Right lobe of liver (tissue), 6 donors: ENCODE measurements at regions not wholly inside any gene's neighbourhood (a gene's known extent, or its start where the extent isn't known, plus 50 kb on each side); places are given as distances from the start of the nearest gene placed in this dataset.
"Not testable (repeated sequence)": the region's sequence is repeated elsewhere in the genome, so short reads cannot be mapped to it uniquely, and the experiment has no call there.

ENCODE experiments used
- ATAC-seq, 4 donors: fragments of 200-7000 bp; cut with Tn5 transposase; one replicate each; pipeline ENCODE4 v1.9.1; 2020; ENCODE audit warnings: mild to moderate bottlenecking in 4 of 4, moderate library complexity in 4 of 4
- DNase-seq, 3 donors: peaks; one replicate each; pipeline ENCODE4 v3.0.0-alpha.2; 2020
- H3K27ac ChIP-seq, 3 donors: fragments of 200-600 bp; one replicate each; pipeline ENCODE4 v1.8.0; 2022
- H3K27me3 ChIP-seq, 2 donors: fragments of 200-600 bp; one replicate each; pipeline ENCODE4 v1.8.0; 2022
- H3K36me3 ChIP-seq, 4 donors: fragments of 200-600 bp; sonication (generic) in 1 of 4; one replicate each; pipeline versions ENCODE4 v1.5.1 to v1.8.0; 2017 to 2022; ENCODE audit warnings: control low read depth in 1 of 4
- H3K4me1 ChIP-seq, 4 donors: fragments of 200-600 bp; sonication (generic) in 1 of 4; one replicate each; pipeline versions ENCODE4 v1.5.1 to v1.8.0; 2017 to 2022; ENCODE audit warnings: control low read depth in 1 of 4
- H3K4me3 ChIP-seq, 3 donors: fragments of 200-600 bp; one replicate each; pipeline ENCODE4 v1.8.0; 2022
- H3K9me3 ChIP-seq, 4 donors: fragments of 200-600 bp; sonication (generic) in 1 of 4; one replicate each; pipeline versions ENCODE4 v1.5.1 to v1.8.0; 2017 to 2022; ENCODE audit warnings: control low read depth in 1 of 4
- POLR2A ChIP-seq: fragments of 450-650 bp; IDR thresholded peaks from one replicate; pipeline ENCODE4 v1.6.1; 2017; ENCODE audit warnings: antibody characterized with exemption, mild to moderate bottlenecking
- WGBS: methylation state at CpG from one replicate; pipeline ENCODE4 v1.1.6; 2018; ENCODE audit warnings: low coverage, low lambda C conversion rate; ENCODE audit not compliant: insufficient coverage; ENCODE audit errors: missing lambda C conversion rate; 5-methylcytosine and 5-hydroxymethylcytosine counted together
- intact Hi-C, 2 donors: fragments of 100-400 bp; cut with DNase I; formaldehyde crosslinking; loops; one replicate each; pipeline versions ENCODE4 v1.11.2 to v1.14.1; 2022
- TF ChIP-seq, protein P1 (sequence below), 4 donors: fragments of 200-600 bp in 3 of 4; fragments of 450-650 bp in 1 of 4; IDR thresholded peaks; one replicate each; pipeline versions ENCODE4 v1.5.1 to v1.8.0; 2016 to 2022; ENCODE audit warnings: antibody characterized with exemption in 4 of 4, mild to moderate bottlenecking in 2 of 4
- donor health status: DM: no; HTN: yes; CAD: no.
- donor health status: DM: no; HTN: no; CAD: no.
- donor health status: DM: no; HTN: no; CAD: no.
- donor health status: DM: no; HTN: yes; CAD: no.
- donor health status: DM: no; HTN: yes; CAD: no.

DNA sequence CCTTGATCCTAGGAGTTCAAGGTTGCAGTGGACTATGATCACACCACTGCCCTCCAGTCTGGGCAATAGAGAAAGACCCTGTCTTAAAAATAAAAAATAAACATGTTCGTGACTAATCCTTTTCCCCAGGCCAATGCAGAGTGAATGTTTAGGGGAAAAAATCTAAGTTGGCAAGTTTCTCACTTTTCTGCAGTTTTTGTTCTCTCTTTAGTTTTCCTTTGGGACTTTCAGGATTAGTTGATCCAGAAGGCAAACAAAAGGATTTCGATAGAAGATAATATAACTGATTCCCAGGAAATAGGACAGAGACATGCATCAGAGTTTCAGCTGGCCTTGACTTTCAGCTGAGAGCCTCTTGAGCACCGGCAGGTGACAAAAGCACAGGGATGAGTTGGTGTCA lies 53.3 kb downstream of the SOD2 start:
- no peaks in the 10 kb centered on the region for H3K27me3 ChIP-seq
- H3K36me3 ChIP-seq, result no peaks in the 10 kb centered on the region
- no peak overlapping the region for H3K27ac ChIP-seq
- intact Hi-C loops, result no loop called here
- 80% methylated on average over 3 of the region's 3 CpGs for WGBS
- no peaks in the 10 kb centered on the region for H3K9me3 ChIP-seq
- H3K4me1 ChIP-seq, result no peaks in the 10 kb centered on the region
- ATAC-seq, result no peak
- H3K4me3 ChIP-seq, result no peak overlapping the region
- TF ChIP-seq, protein P1, sequence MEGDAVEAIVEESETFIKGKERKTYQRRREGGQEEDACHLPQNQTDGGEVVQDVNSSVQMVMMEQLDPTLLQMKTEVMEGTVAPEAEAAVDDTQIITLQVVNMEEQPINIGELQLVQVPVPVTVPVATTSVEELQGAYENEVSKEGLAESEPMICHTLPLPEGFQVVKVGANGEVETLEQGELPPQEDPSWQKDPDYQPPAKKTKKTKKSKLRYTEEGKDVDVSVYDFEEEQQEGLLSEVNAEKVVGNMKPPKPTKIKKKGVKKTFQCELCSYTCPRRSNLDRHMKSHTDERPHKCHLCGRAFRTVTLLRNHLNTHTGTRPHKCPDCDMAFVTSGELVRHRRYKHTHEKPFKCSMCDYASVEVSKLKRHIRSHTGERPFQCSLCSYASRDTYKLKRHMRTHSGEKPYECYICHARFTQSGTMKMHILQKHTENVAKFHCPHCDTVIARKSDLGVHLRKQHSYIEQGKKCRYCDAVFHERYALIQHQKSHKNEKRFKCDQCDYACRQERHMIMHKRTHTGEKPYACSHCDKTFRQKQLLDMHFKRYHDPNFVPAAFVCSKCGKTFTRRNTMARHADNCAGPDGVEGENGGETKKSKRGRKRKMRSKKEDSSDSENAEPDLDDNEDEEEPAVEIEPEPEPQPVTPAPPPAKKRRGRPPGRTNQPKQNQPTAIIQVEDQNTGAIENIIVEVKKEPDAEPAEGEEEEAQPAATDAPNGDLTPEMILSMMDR (IDR thresholded peaks at IDR 0.05), result no peak
- TF ChIP-seq POLR2A, result no peak
- DNase-seq, result no peak

DNA sequence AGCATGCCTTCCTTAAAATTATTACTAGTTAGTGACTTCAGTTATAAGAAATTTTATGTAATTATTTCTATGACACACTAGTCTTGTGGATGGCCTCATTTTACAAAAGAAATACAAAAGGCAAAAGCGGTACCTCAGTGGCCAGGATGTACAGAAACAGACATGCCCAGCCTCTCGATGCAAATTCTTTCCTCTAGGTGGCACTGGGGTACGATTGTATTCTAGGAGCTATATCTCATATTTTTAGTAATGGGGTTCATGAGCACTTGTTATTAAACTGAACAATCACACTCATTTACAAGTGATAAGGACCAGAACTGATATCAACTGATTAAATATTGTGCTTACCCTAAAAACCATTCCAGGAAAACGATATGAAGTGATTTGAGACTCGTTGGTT lies 59.8 kb downstream of the SOD2 start:
- WGBS, result 63% methylated on average over 5 of the region's 5 CpGs
- H3K27ac ChIP-seq, result no peak overlapping the region
- no peaks in the 10 kb centered on the region for H3K27me3 ChIP-seq
- H3K4me1 ChIP-seq, result no peaks in the 10 kb centered on the region
- H3K4me3 ChIP-seq, result no peak overlapping the region
- no peak for ATAC-seq
- no peak for TF ChIP-seq POLR2A
- TF ChIP-seq, protein P1 (IDR thresholded peaks at IDR 0.05), result peak in 3 of 4 donors; percentile 2 to 42 (median 35)
- no peaks in the 10 kb centered on the region for H3K9me3 ChIP-seq
- intact Hi-C loops, result no loop called here
- no peak for DNase-seq
- peaks cover 0 to 1% (median 0%) of the 10 kb centered on the region in 4 donors for H3K36me3 ChIP-seq

DNA sequence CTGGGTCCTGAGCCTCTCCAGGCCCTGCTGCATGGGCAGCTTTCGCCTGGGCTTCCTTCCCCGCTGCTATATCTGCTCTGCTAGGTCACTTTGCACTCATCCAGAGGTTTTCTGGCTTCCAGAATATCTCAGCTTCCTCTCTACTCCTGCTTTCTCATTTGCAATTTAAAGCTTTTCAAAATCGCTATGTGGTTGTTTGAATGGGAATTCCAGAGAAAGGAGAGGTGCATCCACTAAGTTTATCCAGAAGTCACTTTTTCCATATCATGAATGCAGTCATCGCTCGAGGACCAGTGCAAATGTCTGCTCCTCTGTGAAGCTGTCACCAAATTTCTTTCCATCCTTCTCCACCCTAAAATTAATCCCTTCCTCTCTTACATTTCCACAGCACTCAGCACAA lies 61.2 kb downstream of the SOD2 start:
- WGBS, result 83% methylated on average over 3 of the region's 5 CpGs
- TF ChIP-seq POLR2A, result no peak
- TF ChIP-seq, protein P1 (IDR thresholded peaks at IDR 0.05), result no peak
- ATAC-seq (no peak), DNase-seq (no peak)
- H3K4me1 ChIP-seq, result no peaks in the 10 kb centered on the region
- peaks cover 0 to 1% (median 0%) of the 10 kb centered on the region in 4 donors for H3K36me3 ChIP-seq
- no peaks in the 10 kb centered on the region for H3K9me3 ChIP-seq
- H3K27ac ChIP-seq, result no peak overlapping the region
- no peaks in the 10 kb centered on the region for H3K27me3 ChIP-seq
- H3K4me3 ChIP-seq, result no peak overlapping the region
- intact Hi-C loops, result no loop called here

DNA sequence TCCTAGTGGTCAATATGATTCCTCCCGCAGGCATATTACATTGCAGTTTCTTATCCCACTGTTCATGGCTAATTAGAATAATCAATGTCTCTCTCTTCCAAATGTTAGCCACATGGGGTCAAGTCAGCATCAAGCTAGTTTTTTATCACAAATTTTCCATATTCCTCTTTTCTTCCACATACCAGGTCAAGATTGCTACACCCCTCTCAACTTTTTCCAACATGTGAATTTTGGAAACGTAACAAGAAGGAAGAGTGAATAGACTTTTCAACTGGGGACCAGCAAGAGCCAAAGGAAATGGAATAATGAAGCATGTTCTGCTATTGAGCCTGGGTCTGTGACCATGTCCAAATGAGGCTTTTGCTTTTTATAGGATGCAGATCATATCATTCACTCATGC lies 65.1 kb downstream of the SOD2 start:
- H3K27me3 ChIP-seq, result no peaks in the 10 kb centered on the region
- H3K27ac ChIP-seq, result no peak overlapping the region
- H3K4me1 ChIP-seq, result no peaks in the 10 kb centered on the region
- no peaks in the 10 kb centered on the region for H3K9me3 ChIP-seq
- no peak overlapping the region for H3K4me3 ChIP-seq
- intact Hi-C loops, result no loop called here
- WGBS, result 91% methylated on average over 2 of the region's 2 CpGs
- DNase-seq (no peak), ATAC-seq (no peak)
- peaks cover 0 to 1% (median 0%) of the 10 kb centered on the region in 4 donors for H3K36me3 ChIP-seq
- TF ChIP-seq, protein P1 (IDR thresholded peaks at IDR 0.05), result no peak
- TF ChIP-seq POLR2A, result no peak

DNA sequence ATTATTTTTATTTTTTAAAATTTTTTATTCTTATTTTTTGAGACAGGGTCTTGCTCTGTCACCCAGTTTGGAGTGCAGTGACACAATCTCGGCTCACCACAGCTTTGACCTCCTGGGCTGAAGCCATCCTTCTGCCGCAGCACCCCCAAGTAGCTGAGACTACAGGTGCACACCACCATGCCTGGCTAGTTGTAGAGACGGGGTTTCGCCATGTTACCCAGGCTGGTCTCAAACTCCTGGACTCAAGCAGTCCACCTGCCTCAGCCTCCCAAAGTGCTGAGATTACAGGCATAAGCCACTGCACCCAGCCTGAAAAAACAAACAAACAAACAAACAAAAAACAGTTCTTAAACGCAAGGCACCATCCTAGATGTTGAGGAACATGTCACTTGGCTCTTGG lies 66.5 kb downstream of the SOD2 start:
- H3K27ac ChIP-seq, intact Hi-C loops, H3K9me3 ChIP-seq, ATAC-seq, DNase-seq, H3K4me3 ChIP-seq, H3K36me3 ChIP-seq, H3K4me1 ChIP-seq, H3K27me3 ChIP-seq: not testable (repeated sequence)
- WGBS, result 90% methylated on average over 5 of the region's 5 CpGs
